ENCODE measurements at regions not wholly inside any gene's neighbourhood (a gene's known extent, or its start where the extent isn't known, plus 50 kb on each side); places are given as distances from the start of the nearest gene placed in this dataset.
A peak's percentile ranks its signal among the peaks of the same experiment; 100 is the strongest.

DNA sequence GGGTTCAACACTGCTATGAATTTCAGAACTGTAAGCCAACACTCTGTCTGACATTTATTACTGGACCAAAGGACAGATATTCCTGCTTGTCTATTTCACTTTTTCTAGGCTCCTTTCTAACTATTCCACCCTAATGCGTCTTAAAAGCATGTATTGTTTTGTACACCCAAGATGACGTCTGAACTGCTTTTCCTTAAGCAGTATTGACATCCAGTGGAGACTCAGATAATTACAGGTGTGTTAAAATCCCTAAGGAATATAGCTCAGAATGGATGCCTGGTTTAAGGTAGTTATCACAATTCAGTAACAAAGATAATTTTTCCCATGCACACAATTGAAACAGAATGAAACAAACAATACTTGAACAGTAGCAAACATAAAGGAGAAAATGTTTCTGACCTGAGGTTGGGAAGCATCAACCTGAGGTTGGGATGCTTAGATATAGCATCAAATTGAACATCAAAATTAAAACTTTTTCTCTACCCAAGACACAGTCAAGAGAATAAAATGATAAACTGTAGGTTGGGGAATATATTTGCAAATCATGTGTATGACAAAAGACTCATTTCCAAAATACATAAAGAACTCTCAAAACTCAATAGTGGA is 93.7 kb upstream of the PTPRR start:
- Histone ChIP-seq H3K27me3 (ENCODE audit: control insufficient read depth, insufficient read depth, low read length) (no peaks in the 10 kb centered on the region), H3K4me3 (ENCODE audit: low read length) (no peak overlapping the region), H3K9me3 (replicated peaks; ENCODE audit: control insufficient read depth, low read depth, low read length) (no peaks in the 10 kb centered on the region), H3K36me3 (ENCODE audit: control insufficient read depth, insufficient read depth, low read length) (no peaks in the 10 kb centered on the region), H3K4me1 (ENCODE audit: control insufficient read depth, insufficient read depth, low read length) (no peaks in the 10 kb centered on the region), H3K27ac (ENCODE audit: low read length) (no peak overlapping the region)
- WGBS (ENCODE audit: insufficient coverage) = no CpG with 5 or more reads among the region's 2 CpGs
- peak; percentile 71 for DNase-seq

DNA sequence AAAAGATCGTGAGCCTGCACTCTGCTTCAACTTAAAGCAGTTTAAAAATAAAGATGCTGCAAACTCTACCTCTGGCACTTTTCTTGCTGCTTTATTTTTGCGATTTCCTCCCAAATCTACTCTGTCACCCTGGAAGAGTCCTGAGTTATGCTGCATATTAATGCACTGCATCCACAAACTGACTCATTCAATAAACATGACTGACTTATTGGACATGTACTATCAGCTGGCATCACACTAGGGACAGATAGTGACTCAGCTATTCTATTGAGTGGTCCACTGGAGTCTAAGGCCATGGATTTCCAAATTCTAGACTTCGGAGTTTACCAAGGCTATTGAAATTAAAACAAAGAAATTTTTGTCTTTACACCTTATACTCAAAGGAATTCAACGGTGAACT is 90.7 kb upstream of the PTPRR start:
- no peaks in the 10 kb centered on the region for H3K36me3 ChIP-seq (ENCODE audit: control insufficient read depth, insufficient read depth, low read length)
- H3K9me3 ChIP-seq (replicated peaks; ENCODE audit: control insufficient read depth, low read depth, low read length) = no peaks in the 10 kb centered on the region
- H3K27ac ChIP-seq (ENCODE audit: low read length) = no peak overlapping the region
- no peaks in the 10 kb centered on the region for H3K4me1 ChIP-seq (ENCODE audit: control insufficient read depth, insufficient read depth, low read length)
- DNase-seq = no peak
- no peak overlapping the region for H3K4me3 ChIP-seq (ENCODE audit: low read length)
- 100% methylated on average over 2 of the region's 4 CpGs for WGBS (ENCODE audit: insufficient coverage)
- H3K27me3 ChIP-seq (ENCODE audit: control insufficient read depth, insufficient read depth, low read length) = no peaks in the 10 kb centered on the region

DNA sequence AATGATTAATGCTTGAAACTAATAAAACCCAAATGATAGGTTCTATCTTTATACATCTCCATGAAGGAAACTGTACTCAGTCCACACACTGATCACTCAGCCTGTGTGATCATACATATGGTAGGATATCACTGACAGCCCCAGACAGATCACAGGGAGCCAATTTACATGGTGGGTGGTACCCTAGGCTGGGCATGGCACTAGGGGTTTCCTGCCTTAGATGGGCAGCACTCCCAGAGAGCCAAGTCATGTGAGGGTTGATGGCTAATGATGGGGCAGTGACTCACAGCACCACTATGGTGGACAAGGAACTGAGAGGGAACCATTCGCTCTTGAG is 89.6 kb upstream of the PTPRR start:
- H3K36me3 ChIP-seq (ENCODE audit: control insufficient read depth, insufficient read depth, low read length) = no peaks in the 10 kb centered on the region
- no peak overlapping the region for H3K4me3 ChIP-seq (ENCODE audit: low read length)
- no peaks in the 10 kb centered on the region for H3K27me3 ChIP-seq (ENCODE audit: control insufficient read depth, insufficient read depth, low read length)
- no peaks in the 10 kb centered on the region for H3K9me3 ChIP-seq (replicated peaks; ENCODE audit: control insufficient read depth, low read depth, low read length)
- no peak for DNase-seq
- H3K27ac ChIP-seq (ENCODE audit: low read length) = no peak overlapping the region
- no CpG with 5 or more reads among the region's 1 CpG for WGBS (ENCODE audit: insufficient coverage)
- H3K4me1 ChIP-seq (ENCODE audit: control insufficient read depth, insufficient read depth, low read length) = no peaks in the 10 kb centered on the region

DNA sequence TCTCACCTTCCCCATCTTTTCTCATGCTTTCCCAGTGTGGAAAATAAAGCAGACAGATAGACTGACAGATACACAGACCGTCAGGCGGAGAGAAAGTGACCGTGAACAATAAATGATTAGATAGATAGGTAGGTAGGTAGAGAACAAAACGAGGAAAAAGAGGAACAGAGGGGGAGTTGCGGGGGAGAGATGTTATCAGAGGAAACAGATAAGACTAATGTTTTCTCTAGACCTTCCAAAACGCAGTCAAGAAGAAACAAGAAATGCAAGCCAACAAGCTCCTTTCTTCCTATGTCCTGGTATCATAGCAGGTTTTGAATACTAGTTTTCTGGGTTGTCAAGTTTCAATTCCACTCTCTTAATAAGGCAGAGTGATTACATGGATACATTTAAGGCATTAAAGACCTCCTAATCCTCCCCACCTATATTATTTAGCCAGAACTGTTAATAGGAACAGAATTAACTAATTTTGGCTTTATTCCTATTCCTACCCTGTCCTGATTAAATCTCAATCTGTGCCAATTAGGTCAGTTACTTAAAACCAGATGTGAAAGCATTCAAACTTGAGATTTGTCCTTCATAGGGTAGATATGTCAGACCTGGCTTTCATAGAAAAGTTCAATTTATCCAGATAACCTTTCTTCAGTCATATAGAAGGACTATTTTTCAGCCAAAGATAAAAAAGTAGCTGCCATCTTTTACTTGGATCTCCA is 89.0 kb upstream of the PTPRR start:
- Histone ChIP-seq H3K36me3 (ENCODE audit: control insufficient read depth, insufficient read depth, low read length) (no peaks in the 10 kb centered on the region), H3K4me1 (ENCODE audit: control insufficient read depth, insufficient read depth, low read length) (no peaks in the 10 kb centered on the region), H3K27ac (ENCODE audit: low read length) (no peak overlapping the region), H3K27me3 (ENCODE audit: control insufficient read depth, insufficient read depth, low read length) (no peaks in the 10 kb centered on the region), H3K4me3 (ENCODE audit: low read length) (no peak overlapping the region), H3K9me3 (replicated peaks; ENCODE audit: control insufficient read depth, low read depth, low read length) (no peaks in the 10 kb centered on the region)
- no peak for DNase-seq
- 88% methylated on average over 3 of the region's 6 CpGs for WGBS (ENCODE audit: insufficient coverage)

DNA sequence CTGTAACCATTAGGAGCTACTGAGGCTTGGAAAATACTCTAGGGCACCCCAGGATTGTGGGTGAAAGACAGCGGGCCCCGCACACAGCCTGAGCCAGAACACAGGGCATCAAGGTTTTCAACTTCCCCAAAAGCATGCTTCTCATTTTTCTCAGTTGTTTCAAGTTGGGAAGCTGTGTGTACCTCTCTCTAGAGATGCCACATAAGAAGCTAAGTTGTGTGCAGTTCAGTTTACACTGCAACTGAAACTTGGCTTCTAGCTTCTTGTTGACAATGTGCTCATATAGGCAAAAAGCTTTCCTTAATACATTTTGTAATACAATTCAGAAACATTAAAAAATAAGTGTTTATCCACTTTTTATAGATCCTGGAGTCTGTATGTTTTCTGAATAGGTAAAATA is 88.1 kb upstream of the PTPRR start:
- H3K27me3 ChIP-seq (ENCODE audit: control insufficient read depth, insufficient read depth, low read length) = no peaks in the 10 kb centered on the region
- H3K4me1 ChIP-seq (ENCODE audit: control insufficient read depth, insufficient read depth, low read length) = no peaks in the 10 kb centered on the region
- peak; percentile 15 for DNase-seq
- H3K4me3 ChIP-seq (ENCODE audit: low read length) = no peak overlapping the region
- no peaks in the 10 kb centered on the region for H3K36me3 ChIP-seq (ENCODE audit: control insufficient read depth, insufficient read depth, low read length)
- WGBS (ENCODE audit: insufficient coverage) = 100% methylated on average over 1 of the region's 2 CpGs
- no peaks in the 10 kb centered on the region for H3K9me3 ChIP-seq (replicated peaks; ENCODE audit: control insufficient read depth, low read depth, low read length)
- no peak overlapping the region for H3K27ac ChIP-seq (ENCODE audit: low read length)

DNA sequence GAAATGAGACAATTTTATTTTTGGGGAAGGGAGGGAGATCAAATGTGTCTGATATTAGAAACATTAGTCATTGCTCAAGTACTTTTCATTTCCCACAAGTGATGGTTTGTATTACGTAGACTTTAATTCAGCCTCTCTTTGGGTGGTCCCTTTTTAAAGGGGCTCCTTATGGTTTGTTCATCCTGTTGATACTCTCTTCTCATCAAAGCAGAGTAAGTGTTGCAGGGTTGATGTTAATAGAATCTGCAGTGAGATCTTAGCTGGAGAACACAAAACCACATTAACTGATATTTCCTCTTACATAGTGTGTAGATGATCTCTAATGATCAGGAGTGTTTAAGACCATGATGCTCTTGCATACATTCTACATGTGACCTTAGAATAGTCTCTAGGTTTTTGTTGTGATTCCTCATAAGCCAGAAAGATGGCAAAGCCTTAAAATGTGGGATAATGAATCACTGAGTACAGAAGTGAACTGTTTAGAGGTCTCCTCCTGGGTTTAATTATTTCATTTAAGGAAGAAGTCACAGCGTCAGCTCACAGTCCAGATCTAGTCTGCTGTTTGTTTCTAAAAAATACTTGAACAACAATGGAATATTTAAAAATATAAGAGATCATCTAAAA is 87.4 kb upstream of the PTPRR start:
- DNase-seq = peak; percentile 52
- no peak overlapping the region for H3K4me3 ChIP-seq (ENCODE audit: low read length)
- no peaks in the 10 kb centered on the region for H3K36me3 ChIP-seq (ENCODE audit: control insufficient read depth, insufficient read depth, low read length)
- no peaks in the 10 kb centered on the region for H3K27me3 ChIP-seq (ENCODE audit: control insufficient read depth, insufficient read depth, low read length)
- no peaks in the 10 kb centered on the region for H3K9me3 ChIP-seq (replicated peaks; ENCODE audit: control insufficient read depth, low read depth, low read length)
- no peaks in the 10 kb centered on the region for H3K4me1 ChIP-seq (ENCODE audit: control insufficient read depth, insufficient read depth, low read length)
- WGBS (ENCODE audit: insufficient coverage) = no CpG with 5 or more reads among the region's 2 CpGs
- H3K27ac ChIP-seq (ENCODE audit: low read length) = no peak overlapping the region

DNA sequence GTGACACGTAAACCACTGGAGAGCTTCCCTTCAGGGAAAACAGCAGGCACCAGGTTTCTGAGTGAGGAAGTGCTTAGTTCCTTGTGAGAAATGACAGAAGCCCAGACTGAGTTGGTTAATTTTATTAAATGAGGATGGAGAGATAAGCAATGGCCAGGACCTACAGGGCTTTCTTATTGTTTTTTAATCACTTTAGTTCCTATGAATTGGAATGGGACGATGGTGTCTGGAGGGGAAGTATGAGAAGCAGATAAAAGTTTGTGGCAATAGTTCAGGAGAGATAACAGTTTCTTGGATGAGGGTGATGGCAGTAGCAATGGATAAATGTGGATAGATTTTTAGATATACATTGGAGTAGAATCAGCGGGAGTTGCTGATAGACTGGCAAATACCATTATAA is 86.5 kb upstream of the PTPRR start:
- 76% methylated on average over 2 of the region's 3 CpGs for WGBS (ENCODE audit: insufficient coverage)
- Histone ChIP-seq H3K9me3 (replicated peaks; ENCODE audit: control insufficient read depth, low read depth, low read length) (no peaks in the 10 kb centered on the region), H3K4me1 (ENCODE audit: control insufficient read depth, insufficient read depth, low read length) (no peaks in the 10 kb centered on the region), H3K27ac (ENCODE audit: low read length) (no peak overlapping the region), H3K4me3 (ENCODE audit: low read length) (no peak overlapping the region), H3K36me3 (ENCODE audit: control insufficient read depth, insufficient read depth, low read length) (no peaks in the 10 kb centered on the region), H3K27me3 (ENCODE audit: control insufficient read depth, insufficient read depth, low read length) (no peaks in the 10 kb centered on the region)
- peak; percentile 21 for DNase-seq

DNA sequence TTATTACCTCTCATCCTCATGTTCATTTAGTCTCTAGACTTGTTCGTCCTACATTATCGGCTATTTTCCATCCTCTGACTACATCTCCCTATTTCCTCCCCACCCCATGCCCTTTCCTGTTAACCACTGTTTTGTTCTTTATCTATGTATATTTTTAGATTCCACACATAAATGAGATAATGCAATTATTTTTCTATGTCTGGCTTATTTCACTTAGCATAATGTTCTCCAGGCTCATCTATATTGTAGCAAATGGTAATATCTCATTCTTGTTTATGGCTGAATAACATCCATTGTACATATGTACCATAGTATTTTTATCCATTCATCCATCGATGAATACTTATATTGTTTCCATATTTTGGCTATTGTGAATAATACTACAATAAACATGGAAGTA is 84.6 kb upstream of the PTPRR start:
- H3K4me3 ChIP-seq (ENCODE audit: low read length) = no peak overlapping the region
- 100% methylated on average over 1 of the region's 3 CpGs for WGBS (ENCODE audit: insufficient coverage)

DNA sequence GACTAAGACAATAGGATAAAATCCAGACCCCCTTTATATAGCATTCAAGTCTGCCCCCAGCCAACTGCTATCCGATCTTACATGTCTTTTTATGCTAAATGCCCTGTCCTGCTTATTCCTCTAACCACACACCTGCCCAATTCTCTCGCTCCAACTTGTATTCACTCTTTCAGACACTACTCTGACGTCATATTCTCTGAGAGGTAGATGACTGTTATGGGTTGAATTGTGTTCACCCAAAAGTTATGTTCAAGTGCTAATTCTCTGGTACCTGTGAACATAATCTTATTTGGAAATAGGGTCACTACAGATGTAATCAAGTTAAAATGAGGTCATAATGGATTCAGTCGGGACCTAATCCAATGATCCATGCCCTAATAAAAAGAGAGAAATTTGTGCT is 84.0 kb upstream of the PTPRR start:
- Histone ChIP-seq H3K4me3 (ENCODE audit: low read length) (no peak overlapping the region), H3K27ac (ENCODE audit: low read length) (no peak overlapping the region), H3K27me3 (ENCODE audit: control insufficient read depth, insufficient read depth, low read length) (no peaks in the 10 kb centered on the region), H3K9me3 (replicated peaks; ENCODE audit: control insufficient read depth, low read depth, low read length) (no peaks in the 10 kb centered on the region), H3K4me1 (ENCODE audit: control insufficient read depth, insufficient read depth, low read length) (no peaks in the 10 kb centered on the region), H3K36me3 (ENCODE audit: control insufficient read depth, insufficient read depth, low read length) (no peaks in the 10 kb centered on the region)
- no CpG with 5 or more reads among the region's 4 CpGs for WGBS (ENCODE audit: insufficient coverage)
- no peak for DNase-seq

More for the DNA sequence above, 84.6 kb upstream of the PTPRR start:
- Histone ChIP-seq H3K36me3 (ENCODE audit: control insufficient read depth, insufficient read depth, low read length) (no peaks in the 10 kb centered on the region), H3K27me3 (ENCODE audit: control insufficient read depth, insufficient read depth, low read length) (no peaks in the 10 kb centered on the region), H3K27ac (ENCODE audit: low read length) (no peak overlapping the region), H3K9me3 (replicated peaks; ENCODE audit: control insufficient read depth, low read depth, low read length) (no peaks in the 10 kb centered on the region), H3K4me1 (ENCODE audit: control insufficient read depth, insufficient read depth, low read length) (no peaks in the 10 kb centered on the region)
- no peak for DNase-seq

DNA sequence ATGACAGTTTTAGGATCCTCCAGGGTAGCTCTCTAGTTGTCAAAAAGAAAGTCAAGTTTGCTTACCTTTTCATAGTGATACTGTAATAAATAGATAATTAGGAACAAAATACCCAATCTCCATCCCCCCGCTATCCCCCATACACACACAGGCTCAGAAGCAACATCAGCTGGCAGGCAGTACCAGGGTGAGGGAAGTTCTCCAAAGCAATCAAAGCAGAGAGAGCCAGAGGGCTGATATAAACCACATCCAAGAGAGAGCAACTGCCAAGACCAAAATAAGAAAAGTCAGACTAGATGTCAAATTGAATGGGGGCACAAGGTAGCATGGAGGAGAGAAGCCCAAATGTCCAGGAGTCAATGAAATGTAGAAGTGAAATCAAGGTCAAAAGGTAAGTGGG is 80.2 kb upstream of the PTPRR start:
- no peaks in the 10 kb centered on the region for H3K27me3 ChIP-seq (ENCODE audit: control insufficient read depth, insufficient read depth, low read length)
- H3K36me3 ChIP-seq (ENCODE audit: control insufficient read depth, insufficient read depth, low read length) = no peaks in the 10 kb centered on the region
- H3K4me1 ChIP-seq (ENCODE audit: control insufficient read depth, insufficient read depth, low read length) = no peaks in the 10 kb centered on the region
- no peak overlapping the region for H3K4me3 ChIP-seq (ENCODE audit: low read length)
- no peak overlapping the region for H3K27ac ChIP-seq (ENCODE audit: low read length)
- H3K9me3 ChIP-seq (replicated peaks; ENCODE audit: control insufficient read depth, low read depth, low read length) = no peaks in the 10 kb centered on the region
- WGBS (ENCODE audit: insufficient coverage) = no CpG with 5 or more reads among the region's 1 CpG
- no peak for DNase-seq

Data from muscle of leg (tissue), 3 donors.